Brain pericyte (primary cell): ENCODE measurements at regions not wholly inside any gene's neighbourhood (a gene's known extent, or its start where the extent isn't known, plus 50 kb on each side); places are given as distances from the start of the nearest gene placed in this dataset.

Experiments used
- DNase-seq: peaks from one replicate; pipeline ENCODE4 v3.0.0-alpha.2; 2012; ENCODE audit warnings: low read depth, low spot score

- no peak for DNase-seq
Observed at GRCh38 chr12:92466391-92467305, 236.1 kb upstream of the PLEKHG7 start.

GRCh38 chr12:92465786-92466295 is 236.9 kb upstream of the PLEKHG7 start:
- no peak for DNase-seq

GRCh38 chr12:92464911-92465310 is 237.9 kb upstream of the PLEKHG7 start:
- no peak for DNase-seq

DNA sequence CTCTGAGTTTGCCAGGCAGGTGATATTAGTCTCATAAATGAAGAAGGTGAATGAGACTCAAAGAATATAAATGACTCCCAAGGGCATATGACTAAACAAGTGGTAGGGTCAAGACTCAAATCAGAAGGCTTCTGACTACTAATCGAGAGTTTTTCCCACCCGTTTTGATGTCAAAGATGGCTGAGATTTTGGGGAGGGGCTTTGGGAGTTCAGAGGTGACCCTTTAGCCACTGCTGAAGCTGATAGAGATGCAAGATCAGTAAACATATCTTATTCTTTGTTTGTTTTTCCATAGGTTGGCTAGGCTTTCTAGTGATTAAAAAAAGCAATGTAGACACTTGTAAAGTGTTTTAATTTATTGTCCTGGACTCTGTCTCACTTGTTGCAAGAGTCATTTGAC is 239.6 kb upstream of the PLEKHG7 start:
- DNase-seq = no peak

GRCh38 chr12:92462527-92462926 is 240.3 kb upstream of the PLEKHG7 start:
- no peak for DNase-seq

- no peak for DNase-seq
Observed at GRCh38 chr12:92462049-92462448, 240.7 kb upstream of the PLEKHG7 start.

DNA sequence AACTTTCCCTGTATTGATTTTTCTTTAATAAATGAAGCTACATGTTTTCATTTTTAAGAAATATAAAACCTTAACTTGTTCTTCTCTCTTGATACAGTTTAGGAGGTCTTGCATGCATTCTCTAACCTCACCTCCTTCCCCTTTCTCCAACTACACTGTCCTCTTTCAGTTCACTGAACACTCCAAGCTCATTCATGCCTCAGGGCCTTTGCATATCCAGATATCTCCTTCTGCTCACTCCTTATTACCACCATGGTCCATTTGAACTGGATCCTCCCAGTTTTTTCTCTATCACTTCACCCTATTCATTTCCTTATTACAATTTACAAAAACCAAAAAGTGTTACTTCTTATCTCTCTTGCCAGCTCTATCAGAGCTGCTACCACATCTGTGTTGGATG is 242.9 kb upstream of the PLEKHG7 start:
- DNase-seq = no peak

GRCh38 chr12:92458996-92459395 is 243.8 kb upstream of the PLEKHG7 start:
- no peak for DNase-seq

DNA sequence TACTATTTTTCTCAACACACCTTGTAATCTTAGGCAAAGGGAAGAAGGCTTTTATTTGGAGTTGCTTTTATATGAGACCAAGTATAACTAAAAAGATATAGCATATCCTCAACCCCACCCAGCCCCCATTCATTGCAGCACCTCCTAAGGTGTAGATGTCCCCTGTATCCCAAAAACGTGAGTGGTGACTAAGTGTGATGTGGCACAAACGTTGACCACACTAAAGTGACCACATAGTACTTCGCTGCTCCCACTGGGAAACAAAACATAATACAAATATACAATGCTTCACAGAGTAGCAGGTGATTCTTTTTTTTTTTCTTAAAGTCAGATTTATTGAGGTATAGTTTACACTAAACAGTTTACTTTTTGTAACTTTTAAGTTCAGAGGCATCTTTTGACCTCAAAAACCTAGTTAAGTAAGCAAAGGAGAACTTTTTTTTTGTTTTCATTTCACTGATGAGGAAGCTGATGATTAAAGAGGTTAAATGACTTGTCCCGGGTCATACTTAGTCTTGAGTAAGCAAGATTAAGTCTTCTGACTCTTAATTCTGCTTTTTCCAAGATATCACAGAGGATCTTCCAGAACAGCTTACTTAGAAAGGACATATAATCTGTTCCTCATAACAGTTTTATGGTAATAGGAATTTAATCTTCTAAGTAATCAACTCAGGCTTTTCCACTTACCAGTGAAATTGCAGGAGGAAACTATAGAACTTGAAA is 245.2 kb upstream of the PLEKHG7 start:
- no peak for DNase-seq

DNA sequence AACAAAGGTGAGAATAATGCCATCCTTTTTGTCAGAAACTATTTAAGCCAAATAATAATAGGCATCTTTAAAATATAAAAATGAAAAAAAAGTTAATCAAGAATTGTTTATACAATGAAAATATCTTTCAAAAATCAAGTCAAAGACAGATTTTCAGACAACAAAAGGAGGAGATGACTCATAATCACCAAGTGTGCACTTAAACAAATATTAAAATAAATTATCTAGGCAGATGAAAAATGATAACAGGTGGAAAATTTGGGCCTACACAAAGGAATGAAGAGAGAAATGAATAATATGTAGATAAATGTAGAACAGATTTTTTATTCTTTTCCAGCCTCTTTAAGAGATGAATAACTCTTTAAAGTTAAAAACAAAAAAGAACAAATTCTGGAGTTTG is 250.0 kb upstream of the PLEKHG7 start:
- no peak for DNase-seq

GRCh38 chr12:92446083-92446460 is 256.7 kb upstream of the PLEKHG7 start:
- no peak for DNase-seq

- no peak for DNase-seq
Observed at GRCh38 chr12:92445253-92446082, 257.3 kb upstream of the PLEKHG7 start.

GRCh38 chr12:92444763-92445162 is 258.0 kb upstream of the PLEKHG7 start:
- no peak for DNase-seq

- DNase-seq = no peak
Observed at GRCh38 chr12:92442782-92443181, 260.0 kb upstream of the PLEKHG7 start.

DNA sequence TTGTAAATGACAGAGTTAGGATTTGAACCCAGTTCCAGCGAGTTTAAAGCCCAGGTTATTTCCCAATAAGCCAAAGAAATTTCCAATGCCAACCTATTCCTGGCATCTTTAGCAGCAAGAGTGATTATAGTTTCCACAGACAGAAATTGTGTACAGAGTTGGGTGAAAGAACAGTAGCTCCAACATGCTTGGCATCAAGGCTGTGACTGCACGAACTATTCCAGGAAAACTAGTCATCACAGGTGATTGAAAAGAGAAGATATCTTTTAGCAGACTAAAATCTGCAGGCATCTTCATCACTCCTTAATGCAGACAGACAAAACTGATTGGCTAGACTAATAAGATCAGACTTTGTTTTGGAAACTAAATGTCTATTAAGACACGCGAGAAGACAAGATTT is 262.7 kb upstream of the PLEKHG7 start:
- no peak for DNase-seq

- DNase-seq = peak; percentile 33
Observed at GRCh38 chr12:92439420-92439805, 263.4 kb upstream of the PLEKHG7 start.

DNA sequence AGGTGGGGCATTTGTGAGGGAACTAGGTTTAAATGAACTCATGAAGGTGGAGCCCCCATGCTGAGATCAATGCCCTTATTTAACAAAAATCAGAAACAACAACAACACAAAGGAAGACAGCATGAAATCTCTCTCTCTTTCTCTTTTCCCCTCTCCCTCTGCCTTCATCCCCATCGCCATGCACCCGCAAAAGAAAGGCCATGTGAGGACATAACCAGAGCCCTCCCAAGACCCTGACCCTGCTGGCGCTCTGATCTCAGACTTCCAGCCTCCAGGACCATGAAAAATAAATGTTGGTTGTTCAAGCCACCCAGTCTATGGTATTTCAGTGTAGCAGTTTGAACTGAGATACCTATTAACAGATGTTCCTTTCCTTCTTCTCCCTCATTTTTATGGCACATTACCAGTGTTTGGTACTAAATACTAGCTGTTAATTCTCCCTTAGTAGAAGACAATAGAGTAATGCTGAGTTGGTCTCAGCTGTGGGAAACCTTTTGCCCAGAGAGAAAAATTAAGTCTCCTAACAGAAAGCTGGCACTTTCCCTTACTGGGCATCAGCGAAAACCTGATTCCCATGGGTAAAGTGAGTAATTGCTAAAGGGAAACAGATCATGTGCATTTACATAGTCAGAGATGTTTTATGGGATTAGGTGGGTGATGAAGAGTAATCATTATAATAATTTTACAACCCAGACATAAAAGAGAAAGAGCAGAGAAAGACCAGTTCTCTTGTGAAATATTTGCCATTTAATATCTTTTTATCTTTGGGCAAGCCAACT is 264.0 kb upstream of the PLEKHG7 start:
- DNase-seq = no peak

GRCh38 chr12:92437452-92437851 is 265.3 kb upstream of the PLEKHG7 start:
- no peak for DNase-seq

DNA sequence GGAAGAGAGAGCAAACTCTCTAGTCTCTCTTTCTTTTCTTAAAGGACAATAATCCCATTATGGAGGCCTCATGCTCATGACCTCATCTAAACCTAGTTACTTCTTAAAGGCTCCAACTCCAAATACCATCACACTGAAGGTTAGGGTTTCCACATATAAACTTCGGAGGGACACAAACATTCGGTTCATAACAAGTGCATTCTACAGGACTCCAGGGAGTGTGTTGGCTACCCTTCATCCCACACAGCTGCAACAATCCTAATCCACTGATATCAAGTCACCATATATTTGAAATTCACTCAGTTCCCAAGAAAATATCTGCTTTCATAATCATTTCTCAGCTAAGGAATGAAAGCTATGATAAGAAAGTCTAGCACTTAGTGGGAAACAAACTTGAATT is 265.9 kb upstream of the PLEKHG7 start:
- no peak for DNase-seq

GRCh38 chr12:92434607-92435025 is 268.2 kb upstream of the PLEKHG7 start:
- DNase-seq = no peak
